Panc1 (cell line): ENCODE measurements at regions not wholly inside any gene's neighbourhood (a gene's known extent, or its start where the extent isn't known, plus 50 kb on each side); places are given as distances from the start of the nearest gene placed in this dataset.

Source experiments
- CTCF ChIP-seq: fragments of 450-650 bp; IDR thresholded peaks from 2 replicates; pipeline ENCODE4 v1.5.1; 2017; ENCODE audit warnings: mild to moderate bottlenecking
- POLR2AphosphoS5 ChIP-seq: IDR thresholded peaks from 2 replicates; pipeline ENCODE4 v1.6.1; 2012; ENCODE audit warnings: mild to moderate bottlenecking, low read depth, low read length, moderate library complexity
- REST ChIP-seq, 2 experiments: IDR thresholded peaks; 2 replicates each; pipeline ENCODE4 v1.6.1; 2011 to 2012; ENCODE audit warnings: low read depth in 2 of 2, control low read depth in 1 of 2, low read length in 1 of 2, mild to moderate bottlenecking in 1 of 2, moderate library complexity in 1 of 2; ENCODE audit not compliant: insufficient read depth in 1 of 2

DNA sequence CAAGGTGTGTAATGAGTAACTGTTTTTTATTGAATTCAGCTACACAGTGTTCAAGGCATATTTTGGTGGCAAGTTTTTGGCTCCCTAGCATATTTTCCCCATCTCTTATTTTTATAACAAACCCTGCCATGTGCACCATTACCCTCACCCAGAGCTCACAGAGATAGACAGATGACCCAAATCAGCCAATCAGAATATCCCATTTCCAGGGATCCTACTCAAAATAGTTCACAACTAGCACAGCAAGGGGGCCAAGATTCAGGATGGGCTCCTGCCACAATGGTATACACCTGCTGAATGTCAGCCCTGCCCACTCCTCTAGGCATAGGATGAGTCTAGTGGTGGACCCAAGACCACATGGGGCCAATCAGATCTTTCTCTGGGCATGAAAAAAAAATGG lies 78.8 kb upstream of the SETMAR start:
- TF ChIP-seq CTCF (no peak), POLR2AphosphoS5 (no peak), REST (IDR thresholded peaks at IDR 0.05; ENCODE audit: insufficient read depth in 1 of 2, low read depth in 2 of 2, low read length in 1 of 2) (no peak)
